H7 (cell line): ENCODE measurements at regions not wholly inside any gene's neighbourhood (a gene's known extent, or its start where the extent isn't known, plus 50 kb on each side); places are given as distances from the start of the nearest gene placed in this dataset.

ENCODE experiments used
- DNase-seq: peaks from one replicate; pipeline ENCODE4 v3.0.0; 2012
- H3K27me3 ChIP-seq: 2 replicates; pipeline ENCODE4 v1.6.0; 2011; ENCODE audit warnings: mild to moderate bottlenecking, low read length; ENCODE audit not compliant: control insufficient read depth, insufficient read depth
- H3K36me3 ChIP-seq: replicated peaks from 2 replicates; pipeline ENCODE4 v1.5.1; 2011; ENCODE audit warnings: low read length; ENCODE audit not compliant: control insufficient read depth, insufficient read depth
- H3K4me3 ChIP-seq: 2 replicates; pipeline ENCODE4 v1.5.1; 2011; ENCODE audit warnings: low read depth, mild to moderate bottlenecking, control low read depth, low read length, moderate library complexity; ENCODE audit not compliant: insufficient read depth

DNA sequence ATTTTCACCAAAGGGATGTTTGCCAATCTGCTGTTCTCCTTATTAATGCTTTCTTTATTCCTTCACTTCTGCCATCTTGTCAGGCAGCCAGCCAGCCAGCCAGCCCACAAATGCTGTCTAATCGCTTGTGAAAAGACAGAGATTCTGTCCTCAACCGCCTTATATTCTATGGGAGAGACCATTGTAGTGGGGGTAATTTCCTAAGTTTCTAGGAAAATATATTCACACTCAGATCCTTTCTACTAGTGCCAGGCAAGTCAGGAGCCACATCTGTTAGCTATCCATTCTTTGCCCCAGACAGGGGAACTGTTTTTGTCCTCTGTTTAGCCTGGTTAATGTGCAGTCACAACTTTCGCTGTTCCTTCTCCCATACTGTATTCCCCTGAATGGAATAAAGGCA, 1023.1 kb downstream of the ADGRL2 start:
- no peak for DNase-seq
- H3K4me3 ChIP-seq = no peak overlapping the region
- H3K27me3 ChIP-seq = no peaks in the 10 kb centered on the region
- H3K36me3 ChIP-seq = no peaks in the 10 kb centered on the region

DNA sequence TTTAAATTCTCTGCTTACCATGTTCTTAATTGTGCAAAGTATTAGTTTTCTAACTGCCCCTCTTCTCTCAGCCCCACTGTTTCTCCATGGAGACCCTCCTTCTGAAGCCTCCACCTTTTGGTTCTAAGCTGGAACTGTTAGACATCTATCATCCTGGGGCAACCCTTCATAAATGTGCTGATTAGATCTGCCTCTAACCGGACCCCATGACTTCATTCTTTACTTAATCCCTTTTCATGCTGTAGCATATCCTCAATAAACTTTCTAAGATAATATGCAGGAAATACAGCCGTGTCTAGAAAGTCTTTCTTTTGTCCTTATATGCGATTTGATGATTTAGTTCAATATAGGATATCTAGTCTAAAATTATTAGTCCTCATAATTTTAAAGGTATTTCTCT, 1020.1 kb downstream of the ADGRL2 start:
- no peak for DNase-seq
- H3K36me3 ChIP-seq = no peaks in the 10 kb centered on the region
- H3K27me3 ChIP-seq = no peaks in the 10 kb centered on the region
- H3K4me3 ChIP-seq = no peak overlapping the region

DNA sequence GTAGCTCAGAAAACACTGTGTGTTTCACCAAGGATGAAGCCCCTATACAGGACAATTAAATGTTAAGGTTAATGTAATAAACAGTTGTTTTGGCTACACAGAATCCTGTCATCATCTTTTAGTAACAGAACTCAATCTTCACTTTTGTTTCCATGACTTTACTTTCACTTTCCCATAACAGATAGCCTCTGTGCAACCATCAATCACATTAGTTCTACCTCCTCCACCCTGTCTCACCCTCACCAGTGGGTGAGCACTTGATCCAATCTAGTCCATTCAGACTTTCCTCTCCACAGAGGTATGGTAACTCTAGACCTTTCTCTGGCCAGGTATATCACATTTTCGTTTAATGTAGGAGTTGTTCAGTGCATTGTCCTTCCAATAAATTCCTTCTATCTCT, 1018.5 kb downstream of the ADGRL2 start:
- Histone ChIP-seq H3K36me3 (no peaks in the 10 kb centered on the region), H3K4me3 (no peak overlapping the region), H3K27me3 (no peaks in the 10 kb centered on the region)
- DNase-seq = no peak

DNA sequence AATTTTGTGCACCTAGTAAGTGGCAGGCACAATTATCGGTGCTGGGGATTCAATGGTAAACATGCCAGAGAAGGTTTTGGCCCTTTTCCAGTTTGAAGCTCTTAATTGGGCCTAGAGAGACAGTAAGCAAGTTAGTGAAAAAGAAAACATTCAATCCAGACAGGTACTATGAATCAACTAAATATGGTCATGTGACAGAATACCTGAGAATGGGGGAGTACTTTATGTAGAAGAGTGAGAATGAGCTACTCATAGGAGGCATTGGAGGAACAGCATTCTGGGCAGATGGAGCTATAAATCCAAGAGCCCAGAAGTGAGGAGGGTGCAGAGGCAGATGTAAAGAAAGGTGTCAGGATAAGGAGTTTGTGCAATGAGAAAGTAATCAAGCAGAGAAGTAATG, 1017.9 kb downstream of the ADGRL2 start:
- Histone ChIP-seq H3K27me3 (no peaks in the 10 kb centered on the region), H3K36me3 (no peaks in the 10 kb centered on the region), H3K4me3 (no peak overlapping the region)
- DNase-seq = no peak

DNA sequence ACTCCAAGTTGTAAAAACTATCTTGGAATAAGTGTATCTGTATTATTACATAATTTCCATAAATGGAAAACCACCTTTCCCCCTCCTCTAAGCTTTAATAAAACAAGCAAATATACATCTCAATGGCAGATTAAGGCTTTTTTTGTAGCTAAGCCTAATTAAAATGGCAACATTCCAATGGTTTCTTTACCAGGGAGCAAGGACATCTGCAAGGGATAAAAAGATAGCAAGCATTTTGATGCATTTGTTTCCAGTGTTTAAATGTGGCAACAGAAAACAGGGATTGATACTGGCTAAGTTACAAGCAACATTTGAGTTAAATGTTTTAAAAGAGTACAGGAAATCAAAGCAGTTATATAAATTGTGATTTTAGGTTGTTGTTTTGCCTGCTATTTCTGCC, 1012.7 kb downstream of the ADGRL2 start:
- Histone ChIP-seq H3K27me3 (no peaks in the 10 kb centered on the region), H3K36me3 (no peaks in the 10 kb centered on the region), H3K4me3 (no peak overlapping the region)
- DNase-seq = no peak

DNA sequence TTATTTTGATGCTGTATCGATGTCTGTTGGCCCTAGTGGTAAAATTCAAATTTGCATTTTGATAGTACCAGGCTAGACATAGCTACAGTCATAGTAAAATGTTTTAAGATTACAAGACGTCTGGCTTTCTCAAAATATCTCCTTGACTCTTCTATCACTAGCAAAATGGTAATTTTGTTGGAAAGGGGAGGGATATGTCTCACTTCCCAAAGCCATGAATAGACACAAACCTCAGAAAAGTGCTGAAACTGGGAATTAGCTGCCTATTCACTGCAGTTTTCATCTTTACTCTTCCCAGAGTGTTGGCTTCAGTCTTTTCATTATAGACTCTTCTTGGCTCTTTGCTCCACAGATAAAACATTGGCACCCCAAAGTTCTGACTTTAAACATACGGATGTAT, 1009.9 kb downstream of the ADGRL2 start:
- DNase-seq = no peak
- H3K4me3 ChIP-seq = no peak overlapping the region
- H3K36me3 ChIP-seq = no peaks in the 10 kb centered on the region
- no peaks in the 10 kb centered on the region for H3K27me3 ChIP-seq

DNA sequence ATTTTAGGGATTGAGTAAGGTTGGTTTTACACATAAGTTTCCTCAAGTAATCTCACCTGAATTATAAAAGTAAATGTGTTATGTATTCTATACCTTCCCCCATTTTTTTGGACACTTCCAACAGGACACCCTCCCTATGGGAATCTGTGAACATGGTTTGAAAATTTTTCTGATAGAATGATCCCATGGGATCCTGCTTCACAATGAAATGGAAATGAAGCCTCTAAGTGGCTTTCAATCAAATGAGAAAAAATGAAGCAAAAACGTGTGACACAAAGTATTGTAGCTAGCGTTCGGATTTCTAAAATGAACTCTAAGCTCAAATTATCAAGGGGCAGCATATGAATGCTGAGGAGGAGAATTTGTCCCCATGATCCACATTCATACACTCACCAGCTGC, 1006.8 kb downstream of the ADGRL2 start:
- Histone ChIP-seq H3K27me3 (no peaks in the 10 kb centered on the region), H3K4me3 (no peak overlapping the region)
- no peak for DNase-seq

DNA sequence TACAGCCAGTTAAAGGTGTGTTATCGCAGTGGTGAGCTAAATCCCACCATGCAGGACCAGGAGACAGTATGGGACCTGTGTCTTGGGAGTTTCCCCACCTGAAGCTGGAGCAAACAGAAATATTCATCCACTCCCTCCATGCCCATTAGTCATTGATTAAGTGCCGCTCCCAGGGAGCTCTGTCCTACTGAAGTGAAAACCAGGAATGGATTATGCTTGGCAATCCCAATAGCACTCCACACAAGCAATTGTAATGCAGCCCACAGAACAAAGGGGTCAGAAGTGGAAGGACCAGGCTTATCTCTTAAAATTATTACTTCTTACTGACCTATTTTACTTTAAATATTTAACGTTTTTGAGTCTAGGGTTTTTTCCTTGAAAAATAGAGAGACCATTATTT, 1005.4 kb downstream of the ADGRL2 start:
- Histone ChIP-seq H3K27me3 (no peaks in the 10 kb centered on the region), H3K4me3 (no peak overlapping the region), H3K36me3 (no peaks in the 10 kb centered on the region)
- DNase-seq = peak; percentile 10

More for the DNA sequence above, 1006.8 kb downstream of the ADGRL2 start:
- no peaks in the 10 kb centered on the region for H3K36me3 ChIP-seq

DNA sequence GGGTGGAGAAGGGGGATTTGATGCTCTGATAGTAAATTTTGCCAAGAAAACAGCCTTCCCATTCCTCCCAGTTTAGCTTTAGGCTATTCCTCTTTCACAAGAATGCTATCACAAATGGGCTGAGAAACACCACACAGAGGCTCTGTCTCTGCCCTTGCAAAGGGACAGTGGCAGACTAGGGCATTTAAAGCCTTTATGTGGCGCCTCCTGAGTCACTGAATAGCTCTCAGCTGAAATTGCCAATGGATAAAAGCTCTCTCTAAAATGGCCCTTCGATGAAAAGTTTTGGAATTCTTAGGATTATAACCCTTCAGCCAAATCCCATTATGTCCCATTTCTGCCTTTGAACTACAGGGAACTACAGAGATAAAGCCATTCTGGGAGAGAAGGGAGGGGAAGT, 1000.4 kb downstream of the ADGRL2 start:
- DNase-seq = no peak
- Histone ChIP-seq H3K36me3 (no peaks in the 10 kb centered on the region), H3K4me3 (no peak overlapping the region), H3K27me3 (no peaks in the 10 kb centered on the region)

DNA sequence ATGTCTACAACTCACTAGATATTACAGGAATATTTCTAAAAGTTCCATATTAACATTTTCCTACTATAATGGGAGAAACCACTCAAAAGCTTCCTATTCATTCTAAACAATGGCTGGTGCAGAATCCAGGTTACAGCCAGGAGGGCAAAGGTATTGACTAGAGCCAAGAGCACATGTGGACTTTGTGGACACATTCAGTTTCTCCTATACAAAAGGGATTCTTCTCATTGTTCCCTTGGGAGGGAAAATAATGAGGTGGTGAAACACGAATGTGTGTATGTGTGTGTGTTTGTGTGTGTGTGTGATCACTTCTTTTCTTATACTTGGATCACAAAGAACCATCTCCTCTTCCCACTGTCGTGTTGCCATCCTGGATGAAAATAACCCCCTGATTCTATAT, 1000.0 kb downstream of the ADGRL2 start:
- H3K4me3 ChIP-seq = no peak overlapping the region
- H3K36me3 ChIP-seq = no peaks in the 10 kb centered on the region
- no peak for DNase-seq
- H3K27me3 ChIP-seq = no peaks in the 10 kb centered on the region

DNA sequence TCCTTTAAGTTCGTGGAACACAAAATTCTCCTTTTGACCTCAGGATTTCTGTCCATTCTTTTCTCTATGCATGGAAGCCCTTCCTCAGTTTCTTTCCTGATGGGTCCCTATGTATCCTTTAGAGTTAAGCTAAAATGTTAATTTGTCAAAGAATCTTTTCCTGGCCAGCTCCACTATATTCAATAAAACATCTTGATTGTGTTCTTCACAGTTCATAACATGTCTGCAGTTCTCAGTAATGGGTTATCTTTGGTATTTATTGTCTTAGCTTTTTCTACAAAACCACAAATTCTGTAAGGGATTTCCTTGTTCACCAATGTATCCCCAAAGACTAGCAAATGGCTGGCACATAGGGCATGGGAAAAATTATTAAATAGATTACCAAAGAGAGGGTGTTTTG, 998.5 kb downstream of the ADGRL2 start:
- no peaks in the 10 kb centered on the region for H3K27me3 ChIP-seq
- DNase-seq = no peak
- no peak overlapping the region for H3K4me3 ChIP-seq
- no peaks in the 10 kb centered on the region for H3K36me3 ChIP-seq

DNA sequence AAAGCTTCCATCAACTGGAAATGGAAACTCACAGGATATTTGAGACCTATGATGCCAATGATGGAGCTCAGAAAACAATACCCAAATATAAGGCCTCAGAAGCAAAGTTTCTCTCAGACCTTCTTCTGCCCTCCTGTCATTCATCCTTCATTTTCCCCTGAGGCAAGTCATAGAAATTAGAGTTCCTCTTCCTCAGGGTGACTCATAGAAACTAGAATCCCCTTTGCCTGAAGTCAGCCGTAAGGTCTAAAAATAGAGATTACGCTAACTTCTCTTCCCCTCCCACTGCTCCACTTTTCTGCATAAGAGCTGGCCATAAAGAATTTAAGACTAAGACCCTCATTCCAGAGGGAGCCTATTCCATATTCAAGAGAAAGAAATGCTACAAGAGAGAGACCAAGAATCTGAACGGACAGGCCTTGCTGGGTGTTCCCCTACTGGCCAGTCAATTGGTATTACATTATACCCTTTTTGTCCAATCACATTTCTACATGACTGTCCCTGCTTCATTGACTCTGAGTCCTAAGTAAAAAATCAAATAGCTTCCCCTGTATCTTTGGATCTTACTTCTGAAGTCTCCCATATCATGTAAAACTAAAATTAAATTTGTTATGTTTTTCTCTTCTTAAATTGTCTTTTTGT, 994.9 kb downstream of the ADGRL2 start:
- no peaks in the 10 kb centered on the region for H3K36me3 ChIP-seq
- DNase-seq = no peak
- H3K27me3 ChIP-seq = no peaks in the 10 kb centered on the region
- H3K4me3 ChIP-seq = no peak overlapping the region

DNA sequence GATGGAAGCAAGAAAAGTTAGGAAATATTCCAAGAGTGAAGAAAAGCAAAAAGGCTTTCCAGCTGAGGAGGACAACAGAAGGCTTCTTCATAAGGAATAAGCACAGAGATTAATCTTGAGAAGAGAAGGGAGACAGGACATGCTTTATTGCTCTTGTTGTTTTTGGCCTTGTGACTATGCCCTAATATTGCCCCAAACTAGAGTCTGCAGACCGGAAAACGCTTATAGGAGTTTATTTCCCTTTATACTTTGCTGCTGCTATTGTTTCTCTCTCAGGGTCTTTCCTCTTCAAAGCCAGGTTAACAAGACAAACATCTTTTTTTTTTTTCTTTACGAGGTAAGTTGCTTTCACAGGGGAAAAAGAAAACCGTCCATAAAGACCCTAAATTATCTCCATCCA, 991.4 kb downstream of the ADGRL2 start:
- no peaks in the 10 kb centered on the region for H3K36me3 ChIP-seq
- H3K4me3 ChIP-seq = no peak overlapping the region
- no peaks in the 10 kb centered on the region for H3K27me3 ChIP-seq
- DNase-seq = no peak

DNA sequence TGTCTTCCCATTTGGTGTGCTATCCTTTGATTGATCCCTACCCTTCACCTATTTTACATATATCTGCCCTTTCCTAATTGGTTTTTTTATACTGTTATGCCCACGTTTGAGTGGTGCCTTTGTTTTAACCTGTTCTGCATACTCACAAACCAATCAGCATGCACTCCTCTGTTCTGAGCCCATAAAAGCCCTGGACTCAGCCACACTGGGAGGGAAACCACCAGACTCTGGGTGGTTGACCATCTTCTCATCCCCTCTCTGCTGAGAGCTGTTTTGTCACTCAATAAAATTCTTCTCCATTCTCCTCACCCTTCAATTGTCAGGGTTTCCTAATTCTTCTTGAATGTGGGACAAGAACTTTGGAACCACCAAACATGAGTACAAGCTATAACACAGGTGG, 989.8 kb downstream of the ADGRL2 start:
- DNase-seq = no peak
- no peak overlapping the region for H3K4me3 ChIP-seq
- no peaks in the 10 kb centered on the region for H3K27me3 ChIP-seq
- no peaks in the 10 kb centered on the region for H3K36me3 ChIP-seq

DNA sequence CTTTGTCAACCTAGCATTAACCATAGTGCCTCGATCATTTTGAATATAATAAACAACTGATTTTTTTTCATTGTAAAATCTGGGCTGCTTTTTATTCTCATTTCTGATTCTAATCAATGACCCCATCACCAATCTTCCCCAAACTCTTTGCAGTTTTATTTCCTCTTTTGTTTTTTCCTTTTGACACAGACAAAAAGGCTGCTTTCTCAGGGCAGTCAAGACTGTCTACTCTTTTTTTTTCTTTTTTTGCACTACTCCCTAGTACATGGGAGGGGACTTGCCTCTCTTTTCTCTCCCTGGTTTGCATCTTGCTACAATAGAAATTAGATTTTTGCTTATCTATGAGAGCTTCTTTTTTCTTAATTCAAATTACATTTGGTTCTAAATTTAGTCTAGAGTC, 987.9 kb downstream of the ADGRL2 start:
- Histone ChIP-seq H3K27me3 (no peaks in the 10 kb centered on the region), H3K36me3 (no peaks in the 10 kb centered on the region), H3K4me3 (no peak overlapping the region)
- no peak for DNase-seq

DNA sequence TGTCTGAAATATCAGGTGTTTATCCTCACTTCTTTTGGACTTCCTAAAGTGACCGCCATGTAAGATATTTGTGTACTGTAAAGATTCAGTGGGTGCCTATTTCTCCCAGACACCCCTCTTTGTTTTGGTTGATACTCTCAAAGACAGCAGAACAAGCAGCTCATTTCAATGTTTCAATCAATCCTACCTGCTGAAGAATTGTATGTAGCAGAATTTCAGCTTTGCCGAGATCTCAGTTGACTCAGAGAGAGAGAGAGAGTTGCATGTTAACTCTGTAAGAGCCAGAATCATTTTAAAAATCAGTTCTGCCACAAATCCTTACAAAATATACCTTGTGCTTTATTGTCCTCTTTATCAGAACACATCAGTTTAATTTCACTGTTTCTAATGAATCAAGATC, 987.3 kb downstream of the ADGRL2 start:
- no peak for DNase-seq
- H3K36me3 ChIP-seq = no peaks in the 10 kb centered on the region

More for the DNA sequence above, 987.3 kb downstream of the ADGRL2 start:
- Histone ChIP-seq H3K27me3 (no peaks in the 10 kb centered on the region), H3K4me3 (no peak overlapping the region)
